ENCODE measurements at regions not wholly inside any gene's neighbourhood (a gene's known extent, or its start where the extent isn't known, plus 50 kb on each side); places are given as distances from the start of the nearest gene placed in this dataset.

- Histone ChIP-seq H3K4me3 (ENCODE audit: low read depth in 1 of 2, low read length in 1 of 2) (no peak overlapping the region), H3K4me1 (ENCODE audit: control insufficient read depth in 1 of 2, insufficient read depth in 1 of 2, low read depth in 1 of 2, low read length in 1 of 2) (no peaks in the 10 kb centered on the region), H3K36me3 (no peaks in the 10 kb centered on the region), H3K27me3 (no peaks in the 10 kb centered on the region), H3K9me3 (no peaks in the 10 kb centered on the region), H3K27ac (no peak overlapping the region)
- no peak for TF ChIP-seq CTCF (IDR thresholded peaks at IDR 0.05)
These were observed 328.4 kb downstream of the CDC5L start for GRCh38 chr6:44715925-44716324.

GRCh38 chr6:44717431-44717830 is 329.9 kb downstream of the CDC5L start:
- Histone ChIP-seq H3K27ac (no peak overlapping the region), H3K4me1 (ENCODE audit: control insufficient read depth in 1 of 2, insufficient read depth in 1 of 2, low read depth in 1 of 2, low read length in 1 of 2) (no peaks in the 10 kb centered on the region), H3K9me3 (no peaks in the 10 kb centered on the region), H3K27me3 (no peaks in the 10 kb centered on the region), H3K4me3 (ENCODE audit: low read depth in 1 of 2, low read length in 1 of 2) (no peak overlapping the region), H3K36me3 (no peaks in the 10 kb centered on the region)
- TF ChIP-seq CTCF (IDR thresholded peaks at IDR 0.05) = no peak

- Histone ChIP-seq H3K9me3 (no peaks in the 10 kb centered on the region), H3K27ac (no peak overlapping the region), H3K4me1 (ENCODE audit: control insufficient read depth in 1 of 2, insufficient read depth in 1 of 2, low read depth in 1 of 2, low read length in 1 of 2) (no peaks in the 10 kb centered on the region), H3K4me3 (ENCODE audit: low read depth in 1 of 2, low read length in 1 of 2) (no peak overlapping the region), H3K27me3 (no peaks in the 10 kb centered on the region), H3K36me3 (no peaks in the 10 kb centered on the region)
- no peak for TF ChIP-seq CTCF (IDR thresholded peaks at IDR 0.05)
These were observed 334.6 kb downstream of the CDC5L start for GRCh38 chr6:44721954-44722578.

GRCh38 chr6:44722736-44723135 is 335.2 kb downstream of the CDC5L start:
- Histone ChIP-seq H3K4me1 (ENCODE audit: control insufficient read depth in 1 of 2, insufficient read depth in 1 of 2, low read depth in 1 of 2, low read length in 1 of 2) (no peaks in the 10 kb centered on the region), H3K27me3 (no peaks in the 10 kb centered on the region), H3K27ac (no peak overlapping the region), H3K9me3 (no peaks in the 10 kb centered on the region), H3K36me3 (no peaks in the 10 kb centered on the region), H3K4me3 (ENCODE audit: low read depth in 1 of 2, low read length in 1 of 2) (no peak overlapping the region)
- TF ChIP-seq CTCF (IDR thresholded peaks at IDR 0.05) = no peak

- Histone ChIP-seq H3K27me3 (no peaks in the 10 kb centered on the region), H3K27ac (no peak overlapping the region), H3K9me3 (no peaks in the 10 kb centered on the region), H3K36me3 (no peaks in the 10 kb centered on the region), H3K4me1 (ENCODE audit: control insufficient read depth in 1 of 2, insufficient read depth in 1 of 2, low read depth in 1 of 2, low read length in 1 of 2) (no peaks in the 10 kb centered on the region), H3K4me3 (ENCODE audit: low read depth in 1 of 2, low read length in 1 of 2) (no peak overlapping the region)
- no peak for TF ChIP-seq CTCF (IDR thresholded peaks at IDR 0.05)
These were observed 336.1 kb downstream of the CDC5L start for GRCh38 chr6:44723439-44724197.
